ENCODE measurements at regions not wholly inside any gene's neighbourhood (a gene's known extent, or its start where the extent isn't known, plus 50 kb on each side); places are given as distances from the start of the nearest gene placed in this dataset.
"Not testable (repeated sequence)": the region's sequence is repeated elsewhere in the genome, so short reads cannot be mapped to it uniquely, and the experiment has no call there.

GRCh38 chr20:24418731-24419130 lies 50.7 kb upstream of the SYNDIG1 start:
- no peak for DNase-seq (ENCODE audit: low read depth in 1 of 2, low spot score in 1 of 2)

DNA sequence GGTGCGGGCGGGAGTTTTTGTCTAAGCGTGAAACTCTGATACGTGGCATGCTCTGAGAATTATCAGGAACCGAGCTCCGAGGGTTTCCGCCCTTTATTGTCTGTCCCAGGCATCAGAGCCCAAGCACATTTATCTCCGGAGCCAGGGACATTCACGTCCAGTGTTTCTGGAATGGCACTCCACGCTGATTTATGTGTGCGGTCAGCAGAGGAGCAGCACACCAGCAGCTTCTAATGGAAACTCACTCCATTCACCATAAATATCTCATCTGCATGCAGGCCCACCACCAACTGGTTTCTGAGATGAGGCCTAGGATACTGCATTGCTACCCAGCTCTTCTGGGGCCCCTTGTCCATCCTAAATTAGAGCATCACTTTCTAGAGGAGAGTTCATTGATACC lies 51.9 kb upstream of the SYNDIG1 start:
- no peak for DNase-seq (ENCODE audit: low read depth in 1 of 2, low spot score in 1 of 2)

DNA sequence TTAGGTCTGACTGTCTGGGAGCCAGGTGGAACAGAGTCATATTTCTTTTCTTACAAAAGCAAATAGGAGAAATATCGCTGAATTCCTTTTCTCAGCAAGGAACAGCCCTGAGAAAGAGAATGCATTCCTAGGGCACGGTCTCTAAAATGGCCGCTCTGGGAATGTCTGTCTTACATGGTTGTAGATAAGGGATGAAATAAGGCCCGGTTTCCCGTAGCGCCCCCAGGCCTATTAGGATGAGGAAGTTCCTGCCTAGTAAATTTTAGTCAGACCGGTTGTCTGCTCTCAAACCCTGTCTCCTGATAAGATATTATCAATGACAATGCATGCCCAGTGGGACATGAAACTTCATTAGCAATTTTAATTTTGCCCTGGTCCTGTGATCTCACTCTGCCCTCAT lies 54.0 kb upstream of the SYNDIG1 start:
- not testable (repeated sequence) for DNase-seq (ENCODE audit: low read depth in 1 of 2, low spot score in 1 of 2)

DNA sequence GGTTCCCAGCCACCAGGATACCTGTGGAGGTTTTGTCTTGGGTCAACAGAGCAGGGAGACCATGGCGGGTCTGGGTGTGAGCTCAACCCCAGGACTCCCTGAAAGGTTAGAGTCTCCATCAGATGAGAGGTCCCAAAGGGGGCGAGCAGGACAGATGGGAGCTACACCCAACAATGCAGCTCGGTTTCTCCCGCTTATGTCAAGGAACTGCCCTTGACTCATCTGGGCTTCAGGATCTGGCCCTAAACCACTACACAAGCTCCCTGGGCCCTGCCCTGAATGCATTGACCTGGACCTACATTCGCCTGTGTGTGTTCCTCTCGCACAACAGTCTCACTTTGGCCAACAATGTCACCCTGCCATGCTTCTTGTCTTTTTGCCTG lies 57.6 kb upstream of the SYNDIG1 start:
- no peak for DNase-seq (ENCODE audit: low read depth in 1 of 2, low spot score in 1 of 2)

GRCh38 chr20:24411003-24411833 lies 58.2 kb upstream of the SYNDIG1 start:
- no peak for DNase-seq (ENCODE audit: low read depth in 1 of 2, low spot score in 1 of 2)

GRCh38 chr20:24407151-24407550 lies 62.3 kb upstream of the SYNDIG1 start:
- no peak for DNase-seq (ENCODE audit: low read depth in 1 of 2, low spot score in 1 of 2)

- no peak for DNase-seq (ENCODE audit: low read depth in 1 of 2, low spot score in 1 of 2)
These were observed 62.7 kb upstream of the SYNDIG1 start for GRCh38 chr20:24406750-24407149.

GRCh38 chr20:24406251-24406650 lies 63.2 kb upstream of the SYNDIG1 start:
- no peak for DNase-seq (ENCODE audit: low read depth in 1 of 2, low spot score in 1 of 2)

GRCh38 chr20:24405810-24406209 lies 63.6 kb upstream of the SYNDIG1 start:
- DNase-seq (ENCODE audit: low read depth in 1 of 2, low spot score in 1 of 2), result no peak

- DNase-seq (ENCODE audit: low read depth in 1 of 2, low spot score in 1 of 2), result no peak
These were observed 66.0 kb upstream of the SYNDIG1 start for GRCh38 chr20:24403406-24403805.

- DNase-seq (ENCODE audit: low read depth in 1 of 2, low spot score in 1 of 2), result no peak
These were observed 67.2 kb upstream of the SYNDIG1 start for GRCh38 chr20:24402188-24402587.

GRCh38 chr20:24395151-24395550 lies 74.3 kb upstream of the SYNDIG1 start:
- no peak for DNase-seq (ENCODE audit: low read depth in 1 of 2, low spot score in 1 of 2)

GRCh38 chr20:24393903-24394302 lies 75.5 kb upstream of the SYNDIG1 start:
- DNase-seq (ENCODE audit: low read depth in 1 of 2, low spot score in 1 of 2), result no peak

DNA sequence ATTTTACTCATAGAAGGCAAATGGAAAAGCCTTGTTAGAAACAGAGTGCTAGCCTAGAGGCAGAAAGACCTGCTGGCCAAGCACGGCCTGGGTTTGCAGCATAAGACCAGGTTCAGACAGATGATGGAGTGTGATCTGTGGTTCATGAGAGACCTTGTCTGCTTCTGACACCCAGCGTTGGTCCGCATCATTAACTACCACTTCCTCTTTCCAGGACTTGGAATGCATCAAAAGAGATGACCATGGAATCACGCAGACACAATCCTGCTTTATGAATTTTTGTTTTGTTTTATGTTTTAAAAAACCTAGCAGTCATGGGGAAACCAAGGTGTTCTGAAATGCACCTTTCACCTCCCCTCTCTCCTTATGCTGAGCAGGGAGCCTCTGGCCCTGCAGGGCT lies 76.8 kb upstream of the SYNDIG1 start:
- DNase-seq (ENCODE audit: low read depth in 1 of 2, low spot score in 1 of 2), result no peak

DNA sequence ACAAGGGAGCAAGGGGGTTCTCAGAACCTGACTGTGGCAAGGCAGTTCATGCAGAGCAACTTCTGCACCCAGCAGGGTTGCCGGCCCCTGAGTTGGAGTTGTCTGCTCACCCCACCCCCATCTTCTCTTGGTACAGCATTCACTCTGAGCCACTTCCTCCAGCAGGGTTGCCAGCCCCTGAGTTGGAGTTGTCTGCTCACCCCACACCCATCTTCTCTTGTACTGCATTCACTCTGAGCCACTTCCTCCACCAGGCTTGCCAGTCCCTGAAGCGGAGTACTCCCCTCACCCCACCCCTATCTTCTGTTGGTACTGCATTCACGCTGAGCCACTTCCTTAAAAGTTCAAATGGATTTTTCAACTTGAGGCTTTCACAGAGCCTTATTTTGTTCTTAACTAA lies 79.7 kb upstream of the SYNDIG1 start:
- peak in 1 of 2 donors; percentile 2 for DNase-seq (ENCODE audit: low read depth in 1 of 2, low spot score in 1 of 2)

GRCh38 chr20:24388828-24389380 lies 80.5 kb upstream of the SYNDIG1 start:
- DNase-seq (ENCODE audit: low read depth in 1 of 2, low spot score in 1 of 2), result no peak

- no peak for DNase-seq (ENCODE audit: low read depth in 1 of 2, low spot score in 1 of 2)
These were observed 83.9 kb upstream of the SYNDIG1 start for GRCh38 chr20:24385547-24385946.

DNA sequence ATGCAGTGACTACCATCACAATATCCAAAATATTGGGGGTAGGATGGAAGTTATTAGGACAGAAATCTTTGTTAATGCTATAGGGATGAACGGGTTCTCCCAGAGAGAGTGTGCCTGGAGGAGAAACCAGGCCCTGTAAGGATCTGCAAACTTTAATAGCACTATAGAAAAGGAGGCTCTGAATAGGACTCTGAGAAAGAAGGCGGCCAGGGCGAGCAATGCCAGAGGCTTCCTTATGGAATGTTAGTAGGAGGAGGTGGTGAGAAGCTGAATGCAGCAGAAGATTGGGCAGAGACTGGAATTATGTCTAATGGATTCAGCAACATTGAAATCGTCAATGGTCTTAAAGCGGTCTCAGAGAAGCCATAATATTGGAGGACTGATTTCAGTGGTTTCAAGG lies 84.6 kb upstream of the SYNDIG1 start:
- no peak for DNase-seq (ENCODE audit: low read depth in 1 of 2, low spot score in 1 of 2)

- DNase-seq (ENCODE audit: low read depth in 1 of 2, low spot score in 1 of 2), result no peak
These were observed 86.7 kb upstream of the SYNDIG1 start for GRCh38 chr20:24382743-24383142.

- DNase-seq (ENCODE audit: low read depth in 1 of 2, low spot score in 1 of 2), result no peak
These were observed 87.1 kb upstream of the SYNDIG1 start for GRCh38 chr20:24382331-24382730.

- no peak for DNase-seq (ENCODE audit: low read depth in 1 of 2, low spot score in 1 of 2)
These were observed 87.5 kb upstream of the SYNDIG1 start for GRCh38 chr20:24381886-24382285.

- DNase-seq (ENCODE audit: low read depth in 1 of 2, low spot score in 1 of 2), result no peak
These were observed 89.9 kb upstream of the SYNDIG1 start for GRCh38 chr20:24379484-24379927.

Data from stimulated activated CD4-positive, alpha-beta T cell treated with anti-CD3 and anti-CD28 coated beads, Interleukin-15, amount 100 ng/mL, for 1 hour (primary cell).